ENCODE measurements at regions not wholly inside any gene's neighbourhood (a gene's known extent, or its start where the extent isn't known, plus 50 kb on each side); places are given as distances from the start of the nearest gene placed in this dataset.
"Not testable (repeated sequence)": the region's sequence is repeated elsewhere in the genome, so short reads cannot be mapped to it uniquely, and the experiment has no call there.

DNA sequence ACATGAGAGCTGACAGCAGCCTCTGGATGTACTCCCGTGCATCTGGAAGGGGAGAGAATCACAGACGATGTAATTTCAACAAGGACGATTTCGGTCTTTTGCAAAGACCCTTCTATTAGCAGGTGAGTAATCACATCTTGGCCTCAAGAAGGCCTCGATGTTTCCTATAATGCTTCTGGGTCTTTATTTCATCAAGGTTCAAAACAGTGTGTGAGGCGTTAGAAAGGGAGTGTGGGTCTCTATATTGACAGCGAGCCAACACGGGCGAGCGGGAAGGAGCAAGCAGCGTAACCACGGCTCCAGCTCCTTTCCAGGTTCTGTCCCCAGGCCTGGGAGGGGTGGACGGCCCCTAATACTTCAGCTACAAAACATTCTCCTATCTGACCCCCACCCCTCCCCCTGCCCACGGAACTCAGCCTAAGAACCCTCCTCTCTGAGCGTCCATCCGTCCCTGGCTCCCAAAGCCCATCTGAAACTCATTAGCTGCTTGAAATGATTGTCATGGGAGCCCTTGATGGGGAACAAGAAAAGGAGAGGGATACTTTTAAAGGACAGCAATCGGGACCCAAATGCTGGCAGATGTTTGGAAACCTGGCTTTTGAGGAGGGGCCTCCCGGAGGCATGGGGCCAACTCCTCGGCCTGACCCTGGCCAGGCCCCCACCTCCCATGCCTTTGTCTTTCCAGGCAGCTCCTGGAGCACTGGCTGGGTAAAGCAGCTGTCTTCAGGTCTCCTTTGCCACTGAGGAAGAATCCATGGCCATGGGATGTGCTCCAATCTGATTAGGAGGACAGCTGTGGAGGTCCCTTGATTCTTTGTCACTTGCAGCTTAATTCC lies 250.8 kb downstream of the FOXD2 start:
- DNase-seq (ENCODE audit: low spot score), result no peak

DNA sequence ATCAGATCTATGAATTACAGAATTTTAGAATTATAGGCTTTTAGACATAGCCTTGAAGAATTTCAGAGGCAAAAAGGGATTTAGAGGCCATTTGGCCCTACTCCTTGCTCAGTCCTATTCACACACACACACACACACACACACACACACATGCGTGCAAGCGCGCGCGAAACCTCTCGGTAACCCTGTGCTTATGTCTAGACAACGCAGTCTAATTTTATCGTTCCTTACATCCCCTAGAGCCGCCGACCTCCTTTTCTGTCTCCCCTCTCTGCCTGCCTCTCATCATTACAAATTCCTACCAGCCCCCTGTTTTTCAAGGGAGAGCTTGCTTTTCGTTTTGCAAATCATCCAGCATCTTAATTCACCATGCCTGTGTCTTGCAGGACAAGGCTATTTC lies 252.1 kb downstream of the FOXD2 start:
- in situ Hi-C loops (cut with HindIII; ENCODE audit: low sequenced_read_pairs), result no loop called here
- no peak for DNase-seq (ENCODE audit: low spot score)

More for the DNA sequence above, 250.8 kb downstream of the FOXD2 start:
- in situ Hi-C loops (cut with HindIII; ENCODE audit: low sequenced_read_pairs), result no loop called here

DNA sequence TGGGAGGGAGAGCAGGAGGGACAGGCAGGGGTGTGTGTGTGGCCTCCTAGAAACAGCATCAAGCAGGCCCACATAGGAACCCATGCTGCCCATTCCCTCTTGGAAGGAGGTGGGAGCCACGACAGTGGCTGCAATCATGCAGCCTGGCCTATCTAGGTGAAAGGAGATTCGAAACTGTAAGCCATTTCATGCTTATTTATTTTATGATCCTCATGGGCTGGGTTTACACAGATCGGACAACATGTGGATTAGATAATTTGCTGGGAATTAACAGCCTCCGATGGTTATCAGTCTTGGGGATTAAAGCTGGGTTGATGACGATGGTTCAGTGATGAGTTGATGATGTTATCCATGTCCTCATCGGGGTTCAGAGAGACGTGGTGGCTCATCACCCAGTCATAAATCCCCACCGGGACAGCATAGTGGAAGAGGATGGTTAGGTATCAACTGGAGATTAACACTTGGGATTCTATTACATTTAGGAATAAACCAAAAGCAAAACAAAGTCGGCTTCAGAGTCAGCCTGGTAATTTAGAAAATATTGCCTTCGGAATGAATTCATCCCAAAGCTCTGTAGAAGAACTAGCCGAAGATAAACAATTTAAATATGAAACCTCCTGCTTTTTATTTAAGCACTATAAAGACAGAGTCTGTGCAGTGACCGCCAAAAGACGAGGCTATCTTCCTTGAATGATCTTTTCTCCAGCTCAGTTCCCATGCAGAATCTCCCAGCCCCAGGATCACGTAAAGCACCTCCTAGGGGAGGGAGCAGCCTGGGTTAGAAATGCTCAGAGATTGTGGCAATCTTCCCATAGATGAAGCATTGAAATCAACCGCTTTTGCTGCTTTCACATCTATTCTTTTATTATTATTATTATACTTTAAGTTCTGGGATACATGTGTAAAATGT lies 252.8 kb downstream of the FOXD2 start:
- in situ Hi-C loops (cut with HindIII; ENCODE audit: low sequenced_read_pairs), result no loop called here
- no peak for DNase-seq (ENCODE audit: low spot score)

DNA sequence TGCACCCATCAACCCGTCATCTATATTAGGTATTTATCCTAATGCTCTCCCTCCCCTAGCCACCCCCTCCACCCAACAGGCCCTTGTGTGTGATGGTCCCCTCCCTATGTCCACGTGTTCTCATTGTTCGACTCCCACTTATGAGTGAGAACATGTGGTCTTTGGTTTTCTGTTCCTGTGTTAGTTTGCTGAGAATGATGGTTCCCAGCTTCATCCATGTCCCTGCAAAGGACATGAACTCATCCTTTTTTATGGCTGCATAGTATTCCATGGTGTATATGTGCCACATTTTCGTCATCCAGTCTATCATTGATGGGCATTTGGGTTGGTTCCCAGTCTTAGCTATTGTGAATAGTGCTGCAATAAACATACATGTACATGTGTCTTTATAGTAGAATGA lies 253.4 kb downstream of the FOXD2 start:
- in situ Hi-C loops (cut with HindIII; ENCODE audit: low sequenced_read_pairs), result not testable (repeated sequence)

DNA sequence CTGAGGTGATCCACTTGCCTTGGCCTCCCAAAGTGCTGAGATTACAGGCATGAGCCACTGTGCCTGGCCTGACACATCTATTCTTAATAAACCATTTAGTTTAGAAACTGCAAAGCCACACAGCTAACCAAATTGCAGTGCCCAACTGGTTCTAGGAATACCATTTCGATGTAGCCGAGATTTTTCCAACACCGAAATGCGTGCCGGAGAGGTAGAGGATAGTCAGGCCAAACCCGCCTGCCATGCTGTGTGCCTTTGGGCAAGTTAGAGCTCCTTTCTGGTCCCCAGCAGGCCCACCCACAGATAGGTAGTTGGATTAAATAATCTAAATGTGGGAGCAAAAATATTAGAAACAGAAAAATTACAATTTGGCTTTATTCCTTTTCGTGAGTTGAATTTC lies 254.4 kb downstream of the FOXD2 start:
- DNase-seq (ENCODE audit: low spot score), result no peak
- in situ Hi-C loops (cut with HindIII; ENCODE audit: low sequenced_read_pairs), result no loop called here

More for the DNA sequence above, 253.4 kb downstream of the FOXD2 start:
- DNase-seq (ENCODE audit: low spot score), result not testable (repeated sequence)

DNA sequence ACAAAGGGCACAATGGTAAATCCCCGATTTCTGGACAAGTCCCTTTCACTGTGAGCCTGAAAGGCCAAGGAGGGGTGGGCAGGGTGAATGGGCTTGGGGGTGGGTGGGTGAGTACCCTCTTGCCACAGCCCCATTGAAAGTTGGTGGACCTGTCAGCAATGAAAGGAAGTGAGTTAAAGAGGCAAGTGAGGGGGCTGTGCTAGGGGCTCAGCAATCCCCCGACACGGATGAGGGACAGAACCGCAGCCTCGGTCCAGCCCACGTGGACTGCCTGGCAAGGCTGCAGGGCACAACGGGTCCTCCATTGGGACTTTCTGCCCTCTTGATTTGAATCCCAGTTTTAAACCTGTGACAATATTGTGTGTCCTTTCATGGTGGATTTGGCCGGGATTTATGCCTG lies 255.3 kb downstream of the FOXD2 start:
- DNase-seq (ENCODE audit: low spot score), result no peak
- in situ Hi-C loops (cut with HindIII; ENCODE audit: low sequenced_read_pairs), result no loop called here

DNA sequence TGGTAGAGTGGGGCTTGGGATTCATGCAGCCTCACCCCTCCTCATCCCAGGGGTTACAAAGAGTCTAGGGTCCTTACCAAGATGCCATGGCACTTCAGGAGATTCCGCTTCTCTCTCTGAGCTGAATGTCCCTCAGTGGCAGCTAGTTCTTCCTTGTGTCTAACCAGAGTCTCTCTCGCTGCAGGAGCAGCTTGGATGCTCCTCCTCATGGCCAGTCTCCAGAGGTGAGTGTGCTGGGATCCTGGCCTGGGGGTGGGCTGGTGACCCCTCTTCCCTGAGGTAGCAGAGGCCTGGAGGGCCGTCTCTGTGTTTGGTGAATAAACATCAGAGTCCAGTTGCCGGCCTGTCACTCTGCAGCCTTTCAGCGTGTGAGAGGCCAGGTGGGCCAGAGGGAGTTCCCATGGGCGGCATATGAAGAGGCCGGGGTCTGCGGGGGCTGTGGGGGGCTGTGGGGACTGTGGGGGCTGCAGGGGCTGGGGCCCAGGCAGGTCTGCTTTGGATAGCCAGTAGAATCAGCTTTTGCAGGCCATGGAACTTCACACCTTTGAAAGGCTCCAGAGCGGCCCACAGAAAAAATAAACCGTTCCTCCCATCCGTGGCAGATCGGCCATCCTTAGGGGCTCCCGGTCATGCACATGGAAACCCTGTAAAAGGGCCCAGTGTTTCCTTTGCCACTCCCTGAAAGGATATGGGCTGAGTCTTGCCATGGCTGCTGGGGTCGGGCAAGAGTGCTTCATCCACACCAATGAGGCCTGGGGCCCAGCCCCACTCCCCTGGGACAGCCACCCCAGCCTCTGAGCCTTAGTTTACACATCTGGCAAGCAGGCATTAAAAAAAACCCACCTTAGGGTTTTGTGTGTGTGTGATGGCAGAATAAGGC lies 256.4 kb downstream of the FOXD2 start:
- no peak for DNase-seq (ENCODE audit: low spot score)
- in situ Hi-C loops (cut with HindIII; ENCODE audit: low sequenced_read_pairs), result no loop called here

DNA sequence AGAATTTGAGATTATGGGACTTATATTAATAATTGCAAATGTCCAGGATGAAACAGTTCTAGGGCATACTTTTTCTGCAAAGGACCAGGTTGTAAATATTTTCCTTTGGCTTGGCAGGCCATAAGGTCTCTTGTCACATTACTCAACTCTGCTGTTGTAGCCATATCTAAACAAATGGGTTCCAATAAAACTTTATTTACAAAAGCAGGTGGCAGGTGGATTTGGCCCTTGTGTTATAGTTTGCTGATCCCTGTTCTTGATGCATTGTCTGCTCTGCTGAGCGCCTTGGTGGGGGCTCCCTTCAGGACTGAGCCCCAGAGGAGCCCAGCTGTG lies 258.5 kb downstream of the FOXD2 start:
- in situ Hi-C loops (cut with HindIII; ENCODE audit: low sequenced_read_pairs), result no loop called here
- no peak for DNase-seq (ENCODE audit: low spot score)

DNA sequence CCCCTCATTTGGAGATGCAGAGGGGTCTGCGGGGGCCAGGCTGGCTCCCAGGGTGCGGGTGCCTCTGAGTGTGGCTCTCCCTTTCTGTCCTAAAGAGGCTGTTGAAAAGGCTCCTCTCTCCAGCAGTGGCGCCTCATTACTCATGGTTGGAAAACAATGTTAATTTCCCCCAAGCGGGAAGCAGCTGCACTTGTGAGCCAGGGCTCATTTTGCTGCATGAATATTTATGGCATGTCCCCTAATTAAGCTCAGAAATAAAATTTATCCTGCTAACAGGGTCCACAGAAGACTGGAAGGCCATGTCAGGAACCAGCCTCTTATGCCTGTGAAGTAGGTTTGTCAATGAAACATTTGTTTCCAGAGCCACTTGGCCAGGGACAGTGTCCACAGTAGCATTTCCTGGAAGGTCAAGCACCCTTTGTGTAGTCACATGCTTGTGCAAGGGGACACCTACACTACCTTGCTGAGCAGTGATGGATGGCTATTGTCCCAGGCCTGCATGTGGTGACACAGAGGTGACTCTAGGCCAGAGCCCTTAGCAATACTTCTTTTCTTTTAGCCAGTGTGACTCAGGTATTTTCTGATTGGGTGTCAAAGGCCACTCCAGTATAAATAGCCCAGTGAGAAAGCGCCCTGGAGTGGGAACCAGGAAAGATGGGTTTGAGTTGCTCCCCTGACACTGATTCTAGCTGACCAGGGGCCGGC lies 259.0 kb downstream of the FOXD2 start:
- in situ Hi-C loops (cut with HindIII; ENCODE audit: low sequenced_read_pairs), result no loop called here
- no peak for DNase-seq (ENCODE audit: low spot score)

DNA sequence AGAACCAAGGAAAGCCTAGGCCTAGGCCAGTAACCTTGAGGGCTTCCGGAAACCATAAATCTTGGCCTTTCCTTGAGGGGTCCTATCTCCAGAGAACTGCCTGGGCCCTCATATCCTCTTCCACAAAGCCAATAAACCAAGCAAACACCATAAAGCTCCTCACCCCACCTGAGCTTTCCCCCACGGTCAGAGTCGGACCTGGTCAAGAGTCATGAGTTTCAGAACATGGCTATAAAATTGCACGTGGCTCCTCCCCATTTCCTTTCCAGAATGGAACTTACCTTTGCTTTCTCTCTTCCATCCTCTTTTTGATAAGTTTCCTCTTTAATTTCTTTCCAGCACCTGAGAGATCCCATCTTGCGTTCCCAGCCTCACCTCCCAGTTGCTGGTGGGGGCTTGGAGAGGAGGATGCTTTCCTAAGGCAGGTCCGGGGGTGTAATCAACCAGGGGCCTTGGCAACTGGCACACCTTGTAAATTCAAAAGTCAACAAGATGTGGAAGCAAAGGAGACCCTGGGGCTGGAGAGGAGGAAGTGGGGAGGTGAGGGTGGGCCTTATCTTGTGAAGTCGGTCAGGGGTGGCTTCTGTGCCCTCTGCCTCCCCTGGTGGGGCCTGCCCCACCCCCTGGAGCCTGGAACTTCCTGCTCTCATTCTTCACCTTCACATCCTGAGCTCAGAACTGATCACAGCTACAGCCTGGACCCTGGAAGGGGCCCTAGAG lies 259.9 kb downstream of the FOXD2 start:
- DNase-seq (ENCODE audit: low spot score), result no peak
- in situ Hi-C loops (cut with HindIII; ENCODE audit: low sequenced_read_pairs), result no loop called here

DNA sequence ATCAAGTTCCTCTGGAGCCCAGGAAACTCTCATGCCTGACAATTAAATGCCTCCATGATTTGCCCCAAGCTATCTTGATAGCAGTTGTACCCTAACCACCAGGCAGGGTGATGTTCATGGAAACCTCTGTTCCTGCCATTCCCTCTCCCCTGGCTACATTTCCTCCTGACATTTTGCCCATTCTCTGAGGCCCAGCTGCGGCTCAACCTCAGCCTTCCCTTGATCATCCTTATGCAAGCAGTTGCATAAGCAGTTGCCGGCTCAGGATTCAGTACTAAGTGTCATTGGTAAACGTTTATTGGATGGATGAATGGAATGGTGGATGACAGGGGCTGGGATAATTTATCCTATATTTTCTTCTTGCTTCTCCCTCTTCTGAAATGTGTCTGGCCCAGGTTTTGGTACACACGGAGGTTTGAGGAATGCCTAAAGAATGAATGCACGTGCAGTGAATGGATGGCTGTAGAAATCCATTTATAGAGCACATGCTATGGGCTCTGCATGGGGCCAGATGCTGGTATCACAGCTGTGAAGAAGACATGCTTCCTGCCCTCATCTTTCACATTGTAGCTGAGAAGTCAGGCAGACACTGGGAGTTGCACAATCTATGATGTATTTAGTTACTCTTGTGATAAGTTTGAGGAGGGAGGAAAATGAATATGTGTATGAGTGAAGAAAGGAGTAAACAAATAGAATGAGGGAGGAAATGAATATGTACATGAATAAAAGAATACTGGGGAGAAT lies 261.8 kb downstream of the FOXD2 start:
- no peak for DNase-seq (ENCODE audit: low spot score)
- in situ Hi-C loops (cut with HindIII; ENCODE audit: low sequenced_read_pairs), result no loop called here

DNA sequence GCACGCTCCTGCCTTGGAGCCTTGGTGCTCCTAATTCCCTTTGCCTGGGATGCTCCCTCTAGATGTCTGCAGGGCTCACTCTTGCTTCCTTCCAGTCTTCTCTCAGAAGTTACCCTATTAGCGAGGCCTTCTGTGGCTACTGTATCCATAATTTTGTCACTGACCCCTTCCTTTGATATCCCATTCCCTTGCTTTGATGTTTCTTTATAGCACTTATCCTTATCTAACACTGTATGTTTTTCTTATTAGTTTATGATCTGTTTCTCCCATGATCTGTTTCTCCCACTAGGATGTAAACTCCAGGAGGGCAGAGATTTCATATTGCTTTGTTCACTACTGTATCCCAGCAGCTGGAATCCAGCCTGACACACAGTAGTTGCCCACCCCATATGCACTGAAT lies 263.4 kb downstream of the FOXD2 start:
- DNase-seq (ENCODE audit: low spot score), result no peak
- in situ Hi-C loops (cut with HindIII; ENCODE audit: low sequenced_read_pairs), result no loop called here

DNA sequence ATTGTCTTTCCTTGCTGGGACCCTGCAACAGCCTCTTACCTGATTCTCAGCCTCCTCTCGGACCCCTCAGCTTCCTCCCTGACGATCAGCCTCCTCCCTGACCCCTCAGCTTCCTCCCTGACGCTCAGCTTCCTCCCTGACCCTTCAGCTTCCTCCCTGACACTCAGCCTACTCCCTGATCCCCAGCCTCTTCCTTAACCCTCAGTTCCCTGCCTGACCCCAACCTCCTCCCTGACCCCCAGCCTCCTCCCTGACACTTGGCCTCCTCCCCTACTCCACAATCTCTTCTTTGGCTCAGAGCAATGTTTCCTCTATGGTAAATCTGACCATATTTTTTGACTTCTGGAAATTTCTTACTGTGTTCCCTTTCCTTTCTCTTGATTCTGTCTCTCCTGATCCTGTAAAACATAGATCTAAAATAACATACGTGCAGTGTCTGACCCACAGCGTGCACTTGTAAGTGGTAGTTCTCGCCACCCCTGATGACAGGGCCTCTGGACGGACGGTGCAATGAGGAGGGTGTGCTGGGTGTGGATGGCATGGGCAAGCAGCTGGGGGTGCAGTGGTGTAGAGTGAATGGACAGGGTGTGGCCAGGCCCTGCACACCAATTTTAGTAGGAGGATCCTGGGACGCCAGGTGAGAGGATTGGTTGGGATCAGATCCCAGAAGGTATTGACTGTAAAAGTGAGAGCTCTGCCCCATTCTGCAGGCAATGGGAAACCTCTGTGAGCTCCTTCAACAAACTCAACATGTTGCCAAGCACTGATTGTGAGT lies 264.1 kb downstream of the FOXD2 start:
- no peak for DNase-seq (ENCODE audit: low spot score)
- in situ Hi-C loops (cut with HindIII; ENCODE audit: low sequenced_read_pairs), result no loop called here

DNA sequence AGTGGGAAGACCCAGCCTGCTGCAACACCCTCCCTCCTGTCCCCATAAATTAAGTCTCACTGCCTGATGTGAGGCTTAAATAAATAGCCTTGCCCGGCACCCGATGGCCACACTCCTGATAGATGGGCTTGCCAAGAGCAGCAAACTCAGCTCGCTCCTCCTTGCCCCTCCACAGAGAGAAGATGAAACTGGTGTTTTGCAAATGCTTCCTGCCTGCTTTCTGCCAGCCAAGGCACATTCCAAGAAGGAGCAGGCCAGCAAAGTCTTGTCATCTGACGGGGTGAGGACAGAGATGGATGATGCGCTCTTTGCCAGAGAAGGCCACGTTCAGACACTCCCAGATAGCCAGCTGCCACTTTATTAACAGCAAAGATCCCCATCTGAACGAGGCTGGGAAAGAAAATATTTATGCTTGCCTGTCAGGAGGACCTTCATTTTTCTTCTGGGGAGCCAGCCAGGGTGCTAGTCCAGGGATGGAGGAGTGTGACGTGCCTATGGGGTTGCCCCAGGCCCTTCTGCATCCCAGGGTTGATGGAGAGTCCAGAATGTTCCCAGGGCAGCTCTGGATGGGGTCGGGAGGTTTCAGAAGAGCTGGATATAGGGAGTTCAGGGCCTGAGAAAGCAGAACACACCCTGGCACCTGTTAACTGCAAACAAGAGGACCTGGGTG lies 265.4 kb downstream of the FOXD2 start:
- in situ Hi-C loops (cut with HindIII; ENCODE audit: low sequenced_read_pairs), result no loop called here
- DNase-seq (ENCODE audit: low spot score), result no peak

DNA sequence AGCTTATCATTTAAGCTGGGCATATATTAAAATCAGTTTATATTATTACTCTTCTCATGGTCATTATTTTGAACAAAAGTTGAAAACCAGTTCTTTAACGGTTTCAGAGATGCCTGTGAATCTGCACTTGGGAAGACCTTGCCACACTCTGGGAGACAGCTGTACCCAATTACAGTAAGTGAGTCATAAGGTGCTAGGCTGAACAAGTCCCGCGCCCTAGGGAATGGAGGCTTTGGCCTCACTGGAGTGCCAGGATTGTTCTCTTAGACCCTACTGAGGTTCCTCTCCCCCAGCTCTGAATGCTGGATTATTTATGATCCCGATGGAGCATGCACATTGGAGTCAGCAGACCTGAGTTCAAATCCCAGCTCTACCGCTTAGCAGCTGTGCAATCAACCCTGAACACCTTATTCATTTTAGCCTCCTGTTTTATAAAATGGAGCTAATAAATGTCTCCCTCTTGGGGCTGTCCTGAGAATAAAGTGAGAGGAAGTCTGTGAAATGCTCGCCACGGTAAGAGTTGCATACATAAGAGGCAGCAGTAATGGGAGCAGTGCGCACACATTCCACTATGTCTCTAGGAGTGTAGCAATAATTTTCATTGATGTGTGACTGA lies 266.2 kb downstream of the FOXD2 start:
- in situ Hi-C loops (cut with HindIII; ENCODE audit: low sequenced_read_pairs), result no loop called here
- no peak for DNase-seq (ENCODE audit: low spot score)

DNA sequence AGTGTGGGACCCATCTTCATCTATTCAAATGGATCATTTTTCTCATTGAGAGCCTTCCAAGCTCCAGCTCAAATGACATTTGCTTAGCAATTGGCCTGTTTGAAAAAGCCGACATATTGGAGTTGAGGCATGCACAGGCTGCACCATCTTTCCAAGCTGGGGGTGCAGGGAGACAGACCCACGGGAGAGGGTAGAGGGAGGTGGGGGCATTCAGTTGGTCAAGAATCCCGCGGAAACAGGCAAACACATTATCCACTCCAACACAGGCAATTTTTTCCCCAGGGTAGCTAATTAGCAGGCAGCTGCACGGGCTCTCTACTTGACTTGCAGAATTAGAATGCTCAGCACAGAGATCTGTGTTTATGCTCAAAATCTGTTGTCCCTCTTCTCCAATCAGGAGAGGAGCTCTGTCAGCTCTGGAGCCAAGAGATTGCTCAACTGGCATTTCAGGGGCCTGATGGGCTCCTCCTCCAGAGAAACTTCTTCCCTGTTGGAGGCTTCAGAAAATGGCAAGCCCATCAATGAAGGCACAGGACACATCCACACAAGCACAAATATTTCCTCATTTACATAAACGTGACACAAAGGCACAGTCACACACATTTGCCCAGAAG lies 267.8 kb downstream of the FOXD2 start:
- no peak for DNase-seq (ENCODE audit: low spot score)
- in situ Hi-C loops (cut with HindIII; ENCODE audit: low sequenced_read_pairs), result no loop called here
